ENCODE measurements at regions not wholly inside any gene's neighbourhood (a gene's known extent, or its start where the extent isn't known, plus 50 kb on each side); places are given as distances from the start of the nearest gene placed in this dataset.

DNA sequence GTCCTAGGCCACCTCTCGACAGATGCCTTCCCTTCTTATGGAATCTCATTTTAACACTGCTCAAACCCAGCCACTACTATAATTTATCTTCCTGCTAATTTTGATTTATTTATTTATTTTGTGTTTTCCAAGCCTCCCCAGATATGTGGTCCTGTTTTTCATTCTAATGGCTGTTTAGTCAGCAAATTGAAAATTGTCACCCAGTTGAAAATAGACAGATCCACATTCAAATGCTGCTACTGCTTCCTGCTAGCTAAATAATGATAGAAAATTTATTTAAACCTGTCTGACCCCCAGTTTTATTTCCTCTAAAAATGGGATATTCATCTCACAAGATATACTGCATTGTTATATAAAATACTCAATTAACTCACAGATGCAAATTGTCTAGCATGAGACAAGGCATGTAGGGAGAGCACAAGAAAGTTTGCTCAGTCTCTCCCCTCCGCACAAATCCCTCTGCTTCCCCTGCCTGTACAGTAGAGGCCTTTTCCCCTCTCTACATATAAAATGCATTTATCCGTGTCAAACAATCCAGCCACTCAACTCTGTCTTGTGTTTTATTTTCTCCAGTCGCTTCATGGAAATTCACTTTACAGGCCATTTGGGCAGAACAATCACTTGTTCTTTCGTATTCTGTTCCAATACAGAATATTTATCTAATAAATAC lies 389.9 kb downstream of the SOX11 start:
- Mint-ChIP-seq H3K27ac (no peak overlapping the region), H3K4me3 (no peak overlapping the region), H3K36me3 (peaks cover 81% of the 10 kb centered on the region), H3K9me3 (peaks cover 88% of the 10 kb centered on the region), H3K27me3 (ENCODE audit: low read depth) (peaks cover 22% of the 10 kb centered on the region), H3K4me1 (no peaks in the 10 kb centered on the region)
- ChIA-PET POLR2A (no interaction called here), CTCF (no interaction called here)
- ATAC-seq (no peak), DNase-seq (ENCODE audit: low spot score) (no peak)
- TF ChIP-seq, protein P1, sequence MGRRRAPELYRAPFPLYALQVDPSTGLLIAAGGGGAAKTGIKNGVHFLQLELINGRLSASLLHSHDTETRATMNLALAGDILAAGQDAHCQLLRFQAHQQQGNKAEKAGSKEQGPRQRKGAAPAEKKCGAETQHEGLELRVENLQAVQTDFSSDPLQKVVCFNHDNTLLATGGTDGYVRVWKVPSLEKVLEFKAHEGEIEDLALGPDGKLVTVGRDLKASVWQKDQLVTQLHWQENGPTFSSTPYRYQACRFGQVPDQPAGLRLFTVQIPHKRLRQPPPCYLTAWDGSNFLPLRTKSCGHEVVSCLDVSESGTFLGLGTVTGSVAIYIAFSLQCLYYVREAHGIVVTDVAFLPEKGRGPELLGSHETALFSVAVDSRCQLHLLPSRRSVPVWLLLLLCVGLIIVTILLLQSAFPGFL (CRISPR knock-in tag; IDR thresholded peaks at IDR 0.05; ENCODE audit: borderline replicate concordance) = no peak
- no peak for TF ChIP-seq RELA (CRISPR knock-in tag; IDR thresholded peaks at IDR 0.05; ENCODE audit: borderline replicate concordance)
- TF ChIP-seq OVOL2 (CRISPR knock-in tag; IDR thresholded peaks at IDR 0.05; ENCODE audit: borderline replicate concordance) = no peak
- TF ChIP-seq ELF4 (CRISPR knock-in tag; IDR thresholded peaks at IDR 0.05; ENCODE audit: low read depth) = no peak
- no peak for TF ChIP-seq ATF1 (CRISPR knock-in tag; IDR thresholded peaks at IDR 0.05)
- TF ChIP-seq, protein P2, sequence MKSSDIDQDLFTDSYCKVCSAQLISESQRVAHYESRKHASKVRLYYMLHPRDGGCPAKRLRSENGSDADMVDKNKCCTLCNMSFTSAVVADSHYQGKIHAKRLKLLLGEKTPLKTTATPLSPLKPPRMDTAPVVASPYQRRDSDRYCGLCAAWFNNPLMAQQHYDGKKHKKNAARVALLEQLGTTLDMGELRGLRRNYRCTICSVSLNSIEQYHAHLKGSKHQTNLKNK (CRISPR knock-in tag; IDR thresholded peaks at IDR 0.05) = no peak
- TF ChIP-seq, protein P3, sequence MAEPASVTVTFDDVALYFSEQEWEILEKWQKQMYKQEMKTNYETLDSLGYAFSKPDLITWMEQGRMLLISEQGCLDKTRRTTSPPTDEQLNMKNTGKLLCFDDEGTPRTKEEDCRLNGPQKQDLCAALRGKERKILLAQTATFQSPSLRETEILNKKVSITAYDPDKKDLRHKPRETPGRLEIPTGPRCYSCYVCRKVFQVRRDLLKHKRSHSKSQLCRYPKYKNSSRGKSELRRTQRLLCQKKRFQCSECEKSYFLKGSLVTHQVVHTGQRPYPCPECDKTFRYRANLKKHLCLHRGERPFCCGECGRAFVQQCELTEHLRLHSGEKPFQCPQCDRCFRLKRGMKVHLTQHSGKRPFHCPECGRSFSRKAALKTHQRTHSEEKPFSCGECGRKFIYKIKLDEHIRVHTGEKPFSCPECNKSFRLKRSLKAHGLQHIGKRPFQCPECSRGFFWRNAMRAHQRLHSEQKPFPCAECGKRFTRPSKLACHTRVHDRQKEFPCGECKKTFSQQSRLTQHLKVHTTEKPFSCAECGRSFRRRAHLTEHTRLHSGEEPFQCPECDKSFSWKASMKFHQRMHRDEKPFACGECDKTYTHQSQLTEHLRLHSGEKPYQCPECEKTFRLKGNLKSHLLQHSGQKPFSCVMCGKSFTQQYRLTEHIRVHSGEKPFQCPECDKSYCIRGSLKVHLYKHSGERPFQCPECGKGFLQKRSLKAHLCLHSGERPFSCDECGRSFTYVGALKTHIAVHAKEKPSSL (CRISPR knock-in tag; conservative IDR thresholded peaks at IDR 0.05) = no peak
- no peak for TF ChIP-seq ZNF423 (CRISPR knock-in tag; IDR thresholded peaks at IDR 0.05)
- TF ChIP-seq EMX1 (CRISPR knock-in tag; IDR thresholded peaks at IDR 0.05) = no peak
- TF ChIP-seq, protein P4, sequence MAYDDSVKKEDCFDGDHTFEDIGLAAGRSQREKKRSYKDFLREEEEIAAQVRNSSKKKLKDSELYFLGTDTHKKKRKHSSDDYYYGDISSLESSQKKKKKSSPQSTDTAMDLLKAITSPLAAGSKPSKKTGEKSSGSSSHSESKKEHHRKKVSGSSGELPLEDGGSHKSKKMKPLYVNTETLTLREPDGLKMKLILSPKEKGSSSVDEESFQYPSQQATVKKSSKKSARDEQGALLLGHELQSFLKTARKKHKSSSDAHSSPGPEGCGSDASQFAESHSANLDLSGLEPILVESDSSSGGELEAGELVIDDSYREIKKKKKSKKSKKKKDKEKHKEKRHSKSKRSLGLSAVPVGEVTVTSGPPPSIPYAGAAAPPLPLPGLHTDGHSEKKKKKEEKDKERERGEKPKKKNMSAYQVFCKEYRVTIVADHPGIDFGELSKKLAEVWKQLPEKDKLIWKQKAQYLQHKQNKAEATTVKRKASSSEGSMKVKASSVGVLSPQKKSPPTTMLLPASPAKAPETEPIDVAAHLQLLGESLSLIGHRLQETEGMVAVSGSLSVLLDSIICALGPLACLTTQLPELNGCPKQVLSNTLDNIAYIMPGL (CRISPR knock-in tag; IDR thresholded peaks at IDR 0.05) = no peak
- TF ChIP-seq, protein P5, sequence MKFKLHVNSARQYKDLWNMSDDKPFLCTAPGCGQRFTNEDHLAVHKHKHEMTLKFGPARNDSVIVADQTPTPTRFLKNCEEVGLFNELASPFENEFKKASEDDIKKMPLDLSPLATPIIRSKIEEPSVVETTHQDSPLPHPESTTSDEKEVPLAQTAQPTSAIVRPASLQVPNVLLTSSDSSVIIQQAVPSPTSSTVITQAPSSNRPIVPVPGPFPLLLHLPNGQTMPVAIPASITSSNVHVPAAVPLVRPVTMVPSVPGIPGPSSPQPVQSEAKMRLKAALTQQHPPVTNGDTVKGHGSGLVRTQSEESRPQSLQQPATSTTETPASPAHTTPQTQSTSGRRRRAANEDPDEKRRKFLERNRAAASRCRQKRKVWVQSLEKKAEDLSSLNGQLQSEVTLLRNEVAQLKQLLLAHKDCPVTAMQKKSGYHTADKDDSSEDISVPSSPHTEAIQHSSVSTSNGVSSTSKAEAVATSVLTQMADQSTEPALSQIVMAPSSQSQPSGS (CRISPR knock-in tag; IDR thresholded peaks at IDR 0.05; ENCODE audit: borderline replicate concordance, low read depth) = no peak
- TF ChIP-seq TP53 (CRISPR knock-in tag; IDR thresholded peaks at IDR 0.05) = no peak
- TF ChIP-seq, protein P6, sequence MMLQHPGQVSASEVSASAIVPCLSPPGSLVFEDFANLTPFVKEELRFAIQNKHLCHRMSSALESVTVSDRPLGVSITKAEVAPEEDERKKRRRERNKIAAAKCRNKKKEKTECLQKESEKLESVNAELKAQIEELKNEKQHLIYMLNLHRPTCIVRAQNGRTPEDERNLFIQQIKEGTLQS (CRISPR knock-in tag; conservative IDR thresholded peaks at IDR 0.05) = no peak
- TF ChIP-seq ZNF671 (CRISPR knock-in tag; IDR thresholded peaks at IDR 0.05) = no peak
- TF ChIP-seq, protein P7, sequence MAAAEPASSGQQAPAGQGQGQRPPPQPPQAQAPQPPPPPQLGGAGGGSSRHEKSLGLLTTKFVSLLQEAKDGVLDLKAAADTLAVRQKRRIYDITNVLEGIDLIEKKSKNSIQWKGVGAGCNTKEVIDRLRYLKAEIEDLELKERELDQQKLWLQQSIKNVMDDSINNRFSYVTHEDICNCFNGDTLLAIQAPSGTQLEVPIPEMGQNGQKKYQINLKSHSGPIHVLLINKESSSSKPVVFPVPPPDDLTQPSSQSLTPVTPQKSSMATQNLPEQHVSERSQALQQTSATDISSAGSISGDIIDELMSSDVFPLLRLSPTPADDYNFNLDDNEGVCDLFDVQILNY (CRISPR knock-in tag; IDR thresholded peaks at IDR 0.05) = no peak
- TF ChIP-seq NFATC4 (CRISPR knock-in tag; IDR thresholded peaks at IDR 0.05) = no peak
- no peak for TF ChIP-seq ZNF121 (CRISPR knock-in tag; IDR thresholded peaks at IDR 0.05)
- no peak for TF ChIP-seq FOXJ3 (CRISPR knock-in tag; IDR thresholded peaks at IDR 0.05; ENCODE audit: borderline replicate concordance)

All from WTC11 (cell line).